ENCODE measurements at regions not wholly inside any gene's neighbourhood (a gene's known extent, or its start where the extent isn't known, plus 50 kb on each side); places are given as distances from the start of the nearest gene placed in this dataset.

DNA sequence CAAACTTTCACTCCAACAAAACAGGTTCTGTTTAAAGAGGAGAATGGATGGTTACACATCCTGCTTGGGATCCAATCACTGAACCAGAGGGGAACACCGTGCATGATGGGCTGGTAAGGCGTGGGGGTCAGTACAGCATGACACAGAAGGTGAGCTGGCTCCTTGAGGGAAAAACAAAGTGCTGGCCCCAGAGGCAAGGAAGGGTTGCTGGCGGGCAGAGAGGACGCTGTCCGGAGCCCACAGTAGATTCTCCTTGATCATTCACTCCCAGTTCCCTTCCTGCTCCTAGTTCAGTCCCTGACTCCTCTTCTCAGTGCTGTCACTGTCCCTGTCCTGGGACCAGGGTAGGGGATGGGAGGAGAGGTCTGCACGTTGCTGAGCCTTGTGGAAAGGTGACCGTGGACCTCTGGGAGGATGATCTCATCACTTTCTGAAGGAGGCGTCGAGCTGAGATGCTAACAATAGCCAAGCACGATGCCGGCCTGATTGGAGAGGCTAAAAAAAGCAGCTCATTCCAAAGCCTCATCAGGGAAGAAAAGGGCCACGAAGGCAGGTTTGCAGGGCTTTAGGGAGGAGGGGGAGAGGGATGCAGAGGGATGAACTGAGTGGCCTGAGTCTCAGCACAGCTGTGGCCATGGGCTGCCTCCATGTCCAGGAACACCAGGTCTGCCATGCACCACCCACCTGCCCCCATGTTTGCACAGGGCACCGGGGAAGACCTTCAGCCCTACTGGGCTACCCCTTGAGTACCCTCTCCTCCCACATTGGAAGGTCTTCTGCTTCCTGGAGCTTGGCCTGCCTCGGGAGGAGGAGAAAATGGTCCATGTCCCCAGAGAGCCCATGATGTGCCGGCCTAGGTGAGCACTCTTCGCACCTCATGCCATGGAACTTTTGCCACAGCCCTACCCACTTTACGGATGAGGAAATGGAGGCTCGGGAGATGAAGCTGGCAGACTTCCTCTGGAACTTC, 72.7 kb upstream of the RTL6 start:
- TF ChIP-seq POLR2A (IDR thresholded peaks at IDR 0.05; ENCODE audit: low read depth, low read length) = no peak
- TF ChIP-seq POLR2AphosphoS5 (IDR thresholded peaks at IDR 0.05; ENCODE audit: low read depth, low read length) = no peak
- TF ChIP-seq TAF1 (IDR thresholded peaks at IDR 0.05; ENCODE audit: borderline replicate concordance, low read depth, low read length) = no peak
